T-helper 2 cell (primary cell): ENCODE measurements at regions not wholly inside any gene's neighbourhood (a gene's known extent, or its start where the extent isn't known, plus 50 kb on each side); places are given as distances from the start of the nearest gene placed in this dataset.
A peak's percentile ranks its signal among the peaks of the same experiment; 100 is the strongest.

Source experiments
- DNase-seq, 5 experiments: peaks; one replicate each; pipeline versions ENCODE4 v3.0.0 to v3.0.0-alpha.2; 2012 to 2022

DNA sequence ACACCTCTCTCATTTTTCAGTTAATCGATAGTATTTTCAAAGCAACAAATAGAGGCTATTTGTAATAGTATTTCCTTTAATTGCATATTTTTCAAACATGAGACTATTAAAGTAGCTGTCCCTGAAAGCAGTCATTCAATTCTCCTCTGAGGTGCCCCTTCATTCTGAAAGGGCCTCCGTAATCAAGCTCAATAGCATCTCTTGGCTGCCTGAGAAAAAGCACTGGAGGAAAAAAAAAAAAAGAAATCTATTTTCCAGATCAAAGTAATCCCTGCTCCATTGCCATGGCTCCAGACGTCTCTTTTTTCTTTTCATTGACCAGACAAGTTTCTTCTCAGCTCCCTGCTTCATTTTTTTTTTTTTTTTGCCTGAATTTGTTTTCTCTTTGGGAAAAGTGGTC, 154.5 kb upstream of the BLID start:
- no peak for DNase-seq

DNA sequence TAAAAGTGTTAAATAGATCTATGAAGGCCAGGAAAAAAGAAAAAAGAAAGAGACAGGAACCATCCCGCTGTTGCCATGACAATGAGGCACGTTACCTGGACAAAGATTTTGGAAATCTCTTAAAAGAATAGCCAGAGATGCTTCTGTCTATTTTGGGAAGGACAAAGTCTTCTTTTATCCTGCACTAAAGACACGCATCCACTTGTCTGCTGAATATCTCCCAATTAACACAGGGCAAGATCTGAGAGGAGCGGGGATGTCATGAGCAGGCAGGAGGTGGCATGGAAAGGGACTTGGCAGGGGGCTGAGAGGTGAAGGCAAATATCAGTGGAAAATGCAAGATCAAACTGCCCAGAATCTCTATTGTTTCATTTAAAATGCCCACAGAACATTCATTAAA, 153.8 kb upstream of the BLID start:
- DNase-seq = no peak

GRCh38 chr11:122268601-122269130, 152.7 kb upstream of the BLID start:
- DNase-seq = no peak

DNA sequence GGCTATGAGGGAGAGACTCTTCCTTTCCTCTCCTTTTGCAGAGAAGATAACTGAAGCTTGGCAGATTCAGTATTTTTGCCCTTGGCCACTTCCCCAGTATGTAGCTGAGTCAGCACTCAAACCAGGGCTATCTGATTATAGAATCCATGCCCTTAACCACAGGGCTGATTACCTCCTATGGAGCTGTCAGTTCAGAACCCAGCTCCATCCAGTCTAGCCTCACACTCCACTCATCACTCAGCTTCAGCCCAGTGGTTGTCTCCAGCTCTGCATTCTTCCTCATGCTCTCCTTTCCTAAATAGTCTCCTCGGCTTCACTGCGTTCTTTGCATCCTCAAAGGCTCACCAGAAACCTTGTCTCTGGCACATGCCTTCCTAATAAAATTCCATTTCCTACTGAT, 151.6 kb upstream of the BLID start:
- DNase-seq = peak in 1 of 5 experiments; percentile 2

GRCh38 chr11:122265981-122266380, 150.0 kb upstream of the BLID start:
- DNase-seq = no peak

- DNase-seq = no peak
These were observed 148.1 kb upstream of the BLID start for GRCh38 chr11:122264121-122264520.

DNA sequence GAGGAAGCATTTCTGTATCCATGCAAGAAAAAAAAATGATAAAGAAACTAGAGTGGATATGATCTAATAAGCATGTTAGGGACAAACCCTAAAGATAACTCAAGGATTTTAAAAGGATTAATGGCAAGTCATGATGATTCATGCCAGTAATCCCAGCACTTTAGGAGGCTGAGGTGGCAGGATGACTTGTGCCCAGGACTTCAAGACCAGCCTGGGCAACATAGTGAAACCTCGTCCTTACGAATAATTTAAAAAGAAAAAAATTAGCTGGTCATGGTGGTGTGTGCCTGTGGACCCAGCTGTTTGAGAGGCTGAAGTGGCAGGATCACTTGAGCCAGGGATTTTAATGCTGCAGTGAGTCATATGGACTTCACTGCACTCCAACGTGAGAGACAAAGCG, 145.5 kb upstream of the BLID start:
- no peak for DNase-seq

DNA sequence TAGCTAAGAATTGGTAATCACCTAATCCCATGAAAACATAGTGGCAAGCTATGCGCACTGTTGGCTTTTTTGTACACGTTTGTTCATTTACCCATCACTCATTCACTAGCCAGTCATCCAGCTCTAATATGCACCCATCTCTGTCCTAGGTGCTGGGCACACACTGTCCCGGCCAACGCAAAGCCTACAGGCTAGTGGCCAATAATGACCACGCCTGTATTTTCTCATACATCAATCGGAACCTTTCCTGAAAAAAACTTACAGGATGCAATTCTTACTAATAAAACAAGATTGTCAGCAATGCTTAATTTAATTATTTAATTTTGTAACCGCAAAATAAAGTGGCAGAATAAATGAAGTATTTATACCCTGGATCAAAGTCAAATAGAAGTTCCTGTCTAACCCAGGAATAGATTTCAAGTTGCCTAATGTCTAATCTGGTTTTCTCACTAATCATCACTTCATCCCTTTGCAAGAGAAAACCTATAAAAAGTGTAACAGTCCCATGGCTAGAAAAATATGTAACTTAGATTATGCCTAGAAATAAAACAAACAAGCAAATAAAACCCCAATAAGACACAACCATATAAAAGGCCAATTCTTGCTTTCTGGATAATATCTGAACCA, 143.3 kb upstream of the BLID start:
- no peak for DNase-seq

- no peak for DNase-seq
These were observed 142.6 kb upstream of the BLID start for GRCh38 chr11:122258446-122259194.

- no peak for DNase-seq
These were observed 137.7 kb upstream of the BLID start for GRCh38 chr11:122253589-122254231.

- DNase-seq = no peak
These were observed 132.9 kb upstream of the BLID start for GRCh38 chr11:122248939-122249338.

DNA sequence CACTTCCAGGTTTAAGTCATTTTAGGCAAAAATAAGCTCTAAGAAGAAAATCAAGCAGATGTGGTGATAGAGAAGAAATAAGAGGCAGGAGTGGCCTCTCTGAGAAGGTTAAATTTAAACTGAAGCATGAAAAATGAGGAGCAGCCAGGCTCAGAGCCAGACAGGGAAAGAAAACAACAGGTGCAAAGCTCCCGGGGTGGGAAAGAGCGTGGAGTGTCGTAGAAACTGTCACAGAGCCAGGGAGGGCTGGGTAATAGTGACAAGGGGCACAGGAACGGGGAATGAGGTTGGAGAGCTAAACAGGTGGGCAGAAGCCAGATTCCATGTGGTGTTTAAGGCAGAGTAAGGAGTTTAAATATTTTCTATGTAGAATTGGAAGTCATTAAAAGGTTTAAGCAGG, 132.1 kb upstream of the BLID start:
- DNase-seq = no peak

- no peak for DNase-seq
These were observed 130.9 kb upstream of the BLID start for GRCh38 chr11:122246874-122247273.

- DNase-seq = no peak
These were observed 126.7 kb upstream of the BLID start for GRCh38 chr11:122242731-122243130.

DNA sequence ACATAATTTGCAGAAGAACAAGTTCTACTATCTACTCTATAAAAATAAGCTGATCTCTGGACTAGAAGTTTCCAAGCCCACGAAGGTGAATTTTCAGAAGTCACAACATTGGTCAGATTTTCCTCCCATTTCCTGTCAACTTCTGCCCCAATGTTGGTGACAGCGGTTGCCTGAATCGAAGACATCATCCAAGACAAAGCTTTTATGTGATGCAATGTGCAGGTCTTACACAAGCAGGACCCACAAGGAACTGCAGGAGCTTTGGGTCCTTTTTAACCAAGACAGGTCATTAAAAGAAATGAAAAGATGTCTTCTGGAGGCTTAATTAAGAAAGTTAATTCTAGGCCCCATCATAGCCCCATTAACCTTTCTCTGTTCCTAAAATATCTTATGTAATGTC, 125.6 kb upstream of the BLID start:
- no peak for DNase-seq

GRCh38 chr11:122240638-122241037, 124.6 kb upstream of the BLID start:
- DNase-seq = no peak

- DNase-seq = no peak
These were observed 119.6 kb upstream of the BLID start for GRCh38 chr11:122235615-122236014.

GRCh38 chr11:122234780-122235179, 118.8 kb upstream of the BLID start:
- no peak for DNase-seq

GRCh38 chr11:122234257-122234656, 118.2 kb upstream of the BLID start:
- DNase-seq = no peak

GRCh38 chr11:122232985-122233384, 117.0 kb upstream of the BLID start:
- no peak for DNase-seq

- DNase-seq = no peak
These were observed 114.4 kb upstream of the BLID start for GRCh38 chr11:122230385-122230755.

DNA sequence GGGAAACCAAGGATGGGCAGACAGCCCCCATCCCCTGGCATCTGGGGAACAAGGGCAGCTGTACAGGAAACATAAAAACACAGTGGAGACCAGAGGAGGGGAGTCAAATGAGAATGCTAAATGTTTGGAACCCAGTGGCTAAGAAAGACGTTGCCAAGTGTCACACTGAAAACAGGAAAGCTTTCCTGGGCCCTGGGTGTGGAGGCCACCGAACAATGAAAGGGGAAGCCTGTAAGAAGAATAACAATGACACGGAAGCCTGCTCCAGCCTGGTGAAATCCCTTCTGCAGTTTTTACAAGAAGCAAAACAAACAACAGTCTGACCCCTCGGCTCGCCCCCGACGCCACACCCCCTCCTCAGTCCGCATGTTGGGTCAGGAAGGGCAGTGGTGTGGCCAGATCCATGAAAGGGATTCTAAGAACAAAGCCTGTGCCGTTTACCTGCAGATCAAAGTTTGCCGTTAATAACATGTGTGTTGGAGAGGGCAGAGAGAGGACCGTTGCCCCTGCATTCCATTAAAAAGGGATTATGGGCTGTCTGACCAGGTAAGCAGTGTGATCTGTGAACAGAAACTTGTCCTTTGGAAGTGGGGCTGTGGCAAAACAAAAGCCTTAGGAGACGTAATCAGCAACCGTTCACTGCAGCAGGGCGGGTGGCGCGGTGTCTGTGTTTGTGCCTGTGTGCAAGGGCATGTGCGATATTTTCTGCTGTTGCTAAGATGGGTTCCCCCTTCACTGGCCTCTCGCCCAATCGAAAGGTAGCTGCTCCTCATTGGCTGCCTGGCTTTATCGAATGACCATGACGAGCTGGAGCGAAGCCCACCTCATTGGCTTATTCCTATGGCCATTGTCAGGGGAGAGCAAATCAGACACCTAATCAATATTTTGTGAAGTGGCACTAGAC, 113.7 kb upstream of the BLID start:
- no peak for DNase-seq

- DNase-seq = no peak
These were observed 113.1 kb upstream of the BLID start for GRCh38 chr11:122229078-122229477.
